PC-3 (cell line): ENCODE measurements at regions not wholly inside any gene's neighbourhood (a gene's known extent, or its start where the extent isn't known, plus 50 kb on each side); places are given as distances from the start of the nearest gene placed in this dataset.
A peak's percentile ranks its signal among the peaks of the same experiment; 100 is the strongest.

Experiments used
- ATAC-seq: fragments of 200-7000 bp; cut with Tn5 transposase; 2 replicates; pipeline ENCODE4 v1.9.1; 2020; ENCODE audit warnings: mild to moderate bottlenecking, moderate library complexity
- BruUV-seq: library from RNA; stranded (reverse); fragments of 400-500 nt; replicated peaks from 2 replicates; lab custom pipeline; 2021; lab: Mats Ljungman, UMichigan
- CTCF ChIA-PET: fragments of 300-600 bp; sonication (Branson Sonifier 250); formaldehyde crosslinking; loops from one replicate; lab custom pipeline; 2022; ENCODE audit warnings: antibody characterized with exemption; lab: Charles Lee
- POLR2A ChIA-PET: fragments of 300-600 bp; sonication (Branson Sonifier 250); formaldehyde crosslinking; loops from one replicate; lab custom pipeline; 2022; ENCODE audit warnings: antibody characterized with exemption; ENCODE audit not compliant: unreplicated experiment; lab: Charles Lee
- DNase-seq: peaks from one replicate; pipeline ENCODE4 v3.0.0-alpha.2; 2015
- H2AFZ ChIP-seq: fragments of 300-600 bp; sonication (generic); 2 replicates; pipeline ENCODE4 v1.6.0; 2016; ENCODE audit warnings: antibody characterized with exemption, low read length
- H3F3A ChIP-seq: fragments of 300-600 bp; sonication (generic); one replicate; pipeline ENCODE4 v1.6.0; 2017; ENCODE audit warnings: antibody characterized with exemption, low read length, control low read depth, mild to moderate bottlenecking; ENCODE audit not compliant: unreplicated experiment
- H3K27ac ChIP-seq: fragments of 300-600 bp; sonication (generic); 2 replicates; pipeline ENCODE4 v1.5.1; 2016; ENCODE audit warnings: mild to moderate bottlenecking, low read length
- H3K27me3 ChIP-seq: fragments of 300-600 bp; sonication (generic); 2 replicates; pipeline ENCODE4 v1.6.1; 2016; ENCODE audit warnings: low read length, mixed read lengths
- H3K36me3 ChIP-seq: fragments of 300-600 bp; sonication (generic); 2 replicates; pipeline ENCODE4 v1.6.1; 2016; ENCODE audit warnings: low read depth, mixed run types, low read length, mixed read lengths
- H3K4me1 ChIP-seq: fragments of 300-600 bp; sonication (generic); 2 replicates; pipeline ENCODE4 v1.5.1; 2016; ENCODE audit warnings: low read length; ENCODE audit not compliant: insufficient read depth
- H3K4me2 ChIP-seq: fragments of 300-600 bp; sonication (generic); 2 replicates; pipeline ENCODE4 v1.6.0; 2016; ENCODE audit warnings: low read length
- H3K4me3 ChIP-seq: fragments of 300-600 bp; sonication (generic); 2 replicates; pipeline ENCODE4 v1.5.1; 2016; ENCODE audit warnings: mild to moderate bottlenecking, low read length, mixed read lengths
- H3K79me2 ChIP-seq: fragments of 300-600 bp; sonication (generic); 2 replicates; pipeline ENCODE4 v1.6.1; 2017; ENCODE audit warnings: low read length, mixed read lengths
- H3K9ac ChIP-seq: fragments of 300-600 bp; sonication (generic); 2 replicates; pipeline ENCODE4 v1.6.0; 2016; ENCODE audit warnings: mild to moderate bottlenecking, low read length
- H3K9me2 ChIP-seq: fragments of 300-600 bp; sonication (generic); replicated peaks from 2 replicates; pipeline ENCODE4 v1.6.1; 2016; ENCODE audit warnings: mixed run types, low read length, mixed read lengths
- H3K9me3 ChIP-seq: fragments of 300-600 bp; sonication (generic); 2 replicates; pipeline ENCODE4 v1.6.1; 2016; ENCODE audit warnings: low read length, mixed read lengths
- H4K20me1 ChIP-seq: fragments of 300-600 bp; sonication (generic); 2 replicates; pipeline ENCODE4 v1.6.1; 2016; ENCODE audit warnings: low read length, mixed read lengths
- CTCF ChIP-seq: fragments of 300-600 bp; sonication (generic); conservative IDR thresholded peaks from 2 replicates; pipeline ENCODE4 v1.5.1; 2017; ENCODE audit warnings: antibody characterized with exemption, low read depth, mild to moderate bottlenecking, low read length
- EZH2 ChIP-seq: fragments of 300-600 bp; sonication (generic); IDR thresholded peaks from one replicate; pipeline ENCODE4 v1.6.1; 2017; ENCODE audit warnings: antibody characterized with exemption, mild to moderate bottlenecking, low read length; ENCODE audit not compliant: unreplicated experiment
- EZH2phosphoT487 ChIP-seq: fragments of 300-600 bp; sonication (generic); IDR thresholded peaks from 2 replicates; pipeline ENCODE4 v1.6.1; 2018; ENCODE audit warnings: mild to moderate bottlenecking, antibody characterized with exemption, low read length, borderline replicate concordance
- intact Hi-C: fragments of 100-400 bp; cut with micrococcal nuclease; formaldehyde crosslinking; loops from 2 replicates; pipeline ENCODE4 v1.9.0; 2023

DNA sequence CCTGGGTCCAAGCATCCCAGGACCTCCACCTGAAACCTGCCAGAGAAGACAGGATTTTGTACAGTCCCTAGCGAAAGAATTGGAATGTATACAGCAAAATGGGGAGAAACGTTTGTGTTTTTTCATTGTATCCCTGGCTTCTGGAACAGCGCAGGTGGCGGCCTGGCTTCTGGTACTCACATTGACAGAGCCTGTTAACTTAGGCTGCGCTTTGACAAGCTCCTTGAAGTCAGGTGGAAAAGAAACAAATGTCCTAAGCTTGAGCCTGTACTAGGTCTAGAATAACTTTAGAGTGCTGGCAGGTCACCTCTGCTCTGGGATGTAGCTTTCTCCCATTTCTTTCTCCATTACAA, 343.7 kb upstream of the KLF3 start:
- Histone ChIP-seq H3F3A (no peaks in the 10 kb centered on the region), H3K9me2 (no peaks in the 10 kb centered on the region), H3K9ac (peak overlapping the region; percentile 57), H4K20me1 (no peaks in the 10 kb centered on the region), H2AFZ (peak overlapping the region; percentile 85), H3K36me3 (no peaks in the 10 kb centered on the region), H3K79me2 (no peaks in the 10 kb centered on the region), H3K4me2 (peak overlapping the region; percentile 22; the same call in 1 of the 2 replicates), H3K4me3 (no peak overlapping the region), H3K9me3 (no peaks in the 10 kb centered on the region), H3K27me3 (no peaks in the 10 kb centered on the region), H3K4me1 (peaks cover 24% of the 10 kb centered on the region), H3K27ac (peak overlapping the region; percentile 30; the same call in 1 of the 2 replicates)
- TF ChIP-seq CTCF: no peak
- ATAC-seq: no peak
- DNase-seq: no peak
- intact Hi-C loops: loop anchor here (1.0 kb wide), 2 partner anchors 301 to 411 kb away; no protein-coding TSS in a partner anchor
- POLR2A ChIA-PET: interaction anchor here (0.6 kb wide), 1 partner anchor 353 kb away, joined by 12 read pairs; no protein-coding TSS in a partner anchor
- CTCF ChIA-PET: interaction anchor here (0.6 to 2.3 kb wide), 4 partner anchors 86 to 355 kb away, joined by 3 to 24 read pairs (median 8); no protein-coding TSS in a partner anchor
- no TSS peak for BruUV-seq

DNA sequence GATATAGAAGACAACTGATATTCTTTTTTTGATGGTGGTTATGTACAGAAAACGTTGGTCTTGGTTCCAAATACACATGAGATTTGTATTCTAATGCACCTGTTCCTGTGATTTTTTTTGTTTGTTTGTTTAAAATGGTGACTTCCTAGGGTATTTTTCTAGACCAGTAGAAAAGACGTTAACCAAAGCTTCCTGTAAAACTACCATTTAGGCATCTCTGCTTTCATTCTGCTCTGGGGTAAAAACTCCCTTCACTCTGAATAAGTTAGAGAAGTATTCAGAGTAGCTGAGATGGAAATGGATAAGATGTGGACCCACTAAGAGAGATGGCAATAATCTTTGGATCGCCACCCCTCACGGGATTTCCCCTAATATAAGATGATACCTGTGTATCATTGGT, 343.2 kb upstream of the KLF3 start:
- no peak for ATAC-seq
- no peaks in the 10 kb centered on the region for H3K27me3 ChIP-seq
- no peaks in the 10 kb centered on the region for H3K9me2 ChIP-seq
- no peaks in the 10 kb centered on the region for H3K79me2 ChIP-seq
- no peaks in the 10 kb centered on the region for H3K9me3 ChIP-seq
- H3K4me1 ChIP-seq: peaks cover 24% of the 10 kb centered on the region
- ChIA-PET POLR2A (no interaction called here), CTCF (no interaction called here)
- no peaks in the 10 kb centered on the region for H3F3A ChIP-seq
- H2AFZ ChIP-seq: no peak overlapping the region
- H3K9ac ChIP-seq: no peak overlapping the region
- TF ChIP-seq EZH2phosphoT487: no peak
- H4K20me1 ChIP-seq: no peaks in the 10 kb centered on the region
- H3K4me3 ChIP-seq: no peak overlapping the region
- no TSS peak for BruUV-seq
- DNase-seq: no peak
- no peaks in the 10 kb centered on the region for H3K36me3 ChIP-seq
- intact Hi-C loops: loop anchor here (1.0 kb wide), 2 partner anchors 300 to 410 kb away; no protein-coding TSS in a partner anchor
- no peak overlapping the region for H3K27ac ChIP-seq
- H3K4me2 ChIP-seq: no peak overlapping the region

DNA sequence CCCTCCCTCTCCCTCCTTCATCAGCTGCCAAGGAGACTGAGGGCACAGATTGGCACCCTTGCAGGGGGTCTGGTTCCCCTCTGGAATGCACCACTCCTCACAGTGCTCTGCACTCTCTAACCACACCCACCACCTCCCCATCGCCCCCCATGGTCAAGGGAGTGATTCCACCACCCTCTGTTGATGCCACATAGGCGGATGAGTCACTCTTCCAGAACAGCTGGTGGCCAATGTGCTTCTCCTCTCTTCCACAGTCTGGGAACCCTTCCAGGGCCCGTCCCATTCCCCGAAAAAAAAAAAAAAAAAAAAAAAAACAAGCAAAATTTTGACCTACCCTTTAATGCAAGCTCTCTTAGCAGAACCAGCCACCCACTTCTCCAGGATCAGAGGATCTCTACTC, 341.3 kb upstream of the KLF3 start:
- TF ChIP-seq EZH2 (no peak), EZH2phosphoT487 (no peak), CTCF (no peak)
- ATAC-seq: no peak
- Histone ChIP-seq H3K9me3 (no peaks in the 10 kb centered on the region), H3K4me1 (peaks cover 24% of the 10 kb centered on the region), H3K9ac (no peak overlapping the region), H3K36me3 (no peaks in the 10 kb centered on the region), H3K79me2 (no peaks in the 10 kb centered on the region), H3K9me2 (no peaks in the 10 kb centered on the region), H3K27ac (no peak overlapping the region), H2AFZ (no peak overlapping the region), H3K4me3 (no peak overlapping the region), H4K20me1 (no peaks in the 10 kb centered on the region), H3F3A (no peaks in the 10 kb centered on the region), H3K27me3 (no peaks in the 10 kb centered on the region), H3K4me2 (no peak overlapping the region)
- DNase-seq: peak; percentile 44
- no TSS peak for BruUV-seq
- intact Hi-C loops: no loop called here
- ChIA-PET POLR2A (no interaction called here), CTCF (no interaction called here)
